Activated CD8-positive, alpha-beta memory T cell treated with anti-CD3 and anti-CD28 coated beads, Interleukin-2, amount 50 U/mL, for 1 hour (primary cell): ENCODE measurements at regions not wholly inside any gene's neighbourhood (a gene's known extent, or its start where the extent isn't known, plus 50 kb on each side); places are given as distances from the start of the nearest gene placed in this dataset.

Experiments used
- DNase-seq: peaks from one replicate; pipeline ENCODE4 v3.0.0-alpha.2; 2020; ENCODE audit errors: extremely low read depth

DNA sequence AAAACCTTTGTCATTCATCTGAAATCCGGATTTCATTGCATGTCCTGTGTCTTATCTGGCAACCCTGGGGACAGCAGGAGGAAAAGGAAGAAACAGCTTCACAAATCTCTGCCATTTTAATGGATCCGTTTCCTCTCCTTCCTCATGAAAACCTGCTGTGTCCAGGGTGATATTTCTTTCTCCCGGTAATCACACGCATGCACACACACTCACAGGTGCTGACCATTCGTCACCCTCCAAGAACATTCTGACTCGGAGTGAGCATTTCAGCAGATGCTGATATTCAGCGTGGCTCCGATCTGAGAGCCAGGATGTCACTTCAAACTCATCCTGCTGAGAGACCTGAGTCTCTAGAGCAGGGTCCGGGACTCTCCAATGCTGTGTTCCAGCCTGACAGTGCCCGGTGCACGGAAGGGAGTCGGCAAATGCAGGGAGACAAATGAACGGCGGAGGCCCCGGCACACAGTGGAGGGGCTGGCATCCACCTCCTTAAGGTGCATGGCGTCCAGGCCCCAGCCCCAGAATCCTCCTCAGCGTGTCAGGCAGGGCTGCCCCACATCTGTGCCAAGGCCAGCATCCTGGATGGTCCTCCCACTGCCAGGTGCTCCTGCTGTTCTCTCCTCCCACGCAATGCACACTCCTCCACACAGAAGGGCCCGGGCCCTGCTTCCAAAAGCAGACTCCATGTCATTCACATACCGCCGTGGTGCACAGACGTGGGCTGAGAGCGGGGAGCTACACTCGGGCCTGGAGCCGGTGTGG is 70.7 kb downstream of the RBFOX3 start:
- DNase-seq = no peak

- DNase-seq = no peak
Measured at GRCh38 chr17:79538291-79538690, 72.6 kb downstream of the RBFOX3 start.

GRCh38 chr17:79537686-79538085 is 73.2 kb downstream of the RBFOX3 start:
- no peak for DNase-seq

- DNase-seq = no peak
Measured at GRCh38 chr17:79537061-79537460, 73.8 kb downstream of the RBFOX3 start.

DNA sequence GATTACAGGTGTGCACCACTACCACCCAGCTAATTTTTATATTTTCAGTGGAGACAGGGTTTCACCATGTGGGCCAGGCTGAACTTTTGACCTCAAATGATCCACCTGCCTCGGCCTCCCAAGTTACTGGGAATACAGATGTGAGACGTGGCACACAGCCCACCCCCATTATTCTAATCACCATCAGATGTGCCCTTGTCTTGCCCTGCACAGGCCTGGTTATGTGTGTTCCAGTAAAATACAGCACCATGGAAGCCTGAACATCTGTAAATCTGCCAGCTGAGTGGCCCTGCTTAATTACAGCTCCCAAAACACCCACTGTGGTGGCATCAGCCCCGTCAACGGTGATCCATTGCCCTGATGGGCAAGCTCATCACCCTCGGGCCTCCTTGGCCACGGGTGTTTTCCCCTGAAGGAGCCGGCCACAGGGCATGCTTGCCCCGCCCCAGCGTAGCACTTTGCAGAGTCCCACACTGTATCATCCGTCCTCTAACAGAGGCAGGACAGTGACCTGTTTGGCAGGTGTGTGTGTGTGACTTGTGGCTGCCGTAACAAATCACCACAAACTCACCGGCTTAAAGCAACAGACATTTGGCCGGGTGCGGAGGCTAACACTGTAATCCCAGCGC is 74.5 kb downstream of the RBFOX3 start:
- no peak for DNase-seq

- DNase-seq = no peak
Measured at GRCh38 chr17:79535728-79536025, 75.2 kb downstream of the RBFOX3 start.

DNA sequence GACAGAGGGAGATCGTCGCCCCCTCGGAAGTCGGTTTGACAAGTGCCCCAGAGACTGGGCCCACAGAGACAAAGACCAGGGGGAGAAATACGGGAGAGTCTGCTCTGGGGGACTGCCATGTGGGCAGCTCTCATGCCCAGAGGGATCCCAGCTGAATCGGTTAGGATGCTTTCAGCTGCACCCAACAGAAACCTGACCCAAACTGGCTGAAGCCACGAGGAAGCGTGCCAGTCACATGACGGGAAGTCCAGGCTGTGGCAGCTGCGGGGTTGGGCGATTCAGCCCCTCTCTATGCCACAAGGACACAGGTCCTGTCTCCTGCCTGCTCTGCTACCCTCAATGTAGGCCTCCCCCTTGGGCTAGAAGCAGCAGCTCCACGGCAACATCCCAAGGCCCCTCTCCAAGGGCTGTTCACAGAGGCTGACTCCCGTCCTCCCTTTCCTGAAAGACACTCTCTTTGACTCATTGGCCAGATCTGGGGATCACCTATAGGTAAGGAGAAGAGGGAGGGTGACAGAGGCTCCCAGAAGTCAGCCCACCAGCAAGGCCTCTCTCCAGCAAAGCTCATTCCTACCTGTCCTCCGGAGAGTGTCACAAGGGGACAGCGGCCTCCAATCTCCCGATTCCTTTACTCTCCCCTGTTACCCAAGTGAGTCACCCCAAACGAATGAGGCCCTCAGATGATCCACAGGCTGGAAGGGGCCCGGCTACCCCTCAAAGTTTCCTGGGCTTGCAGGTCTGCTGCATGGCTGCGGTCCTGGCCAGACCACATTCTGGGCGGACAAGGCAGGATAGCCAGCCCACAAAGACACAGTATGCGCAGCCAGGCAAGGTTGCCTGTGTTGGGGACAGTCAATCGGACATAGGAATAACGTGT is 75.8 kb downstream of the RBFOX3 start:
- no peak for DNase-seq

DNA sequence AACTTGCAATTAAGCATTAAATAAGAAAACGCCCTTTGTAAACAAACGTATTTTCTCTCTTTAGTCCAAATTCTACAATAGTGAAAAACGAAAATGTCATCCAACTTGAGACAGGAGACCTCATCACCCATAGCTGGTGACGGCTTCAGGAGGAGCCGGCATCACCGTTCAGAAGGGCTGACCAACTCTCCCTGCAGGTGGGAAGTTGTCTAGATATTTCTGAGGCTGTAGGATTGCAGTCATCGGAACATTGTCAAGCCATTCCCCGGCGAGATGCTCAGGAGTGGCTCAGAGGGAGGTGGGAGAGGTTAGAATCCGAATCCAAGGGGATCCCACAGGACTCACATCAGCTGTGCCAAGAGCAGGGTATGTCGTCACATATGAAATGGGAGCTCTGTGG is 76.7 kb downstream of the RBFOX3 start:
- no peak for DNase-seq

GRCh38 chr17:79533116-79533515 is 77.7 kb downstream of the RBFOX3 start:
- no peak for DNase-seq

DNA sequence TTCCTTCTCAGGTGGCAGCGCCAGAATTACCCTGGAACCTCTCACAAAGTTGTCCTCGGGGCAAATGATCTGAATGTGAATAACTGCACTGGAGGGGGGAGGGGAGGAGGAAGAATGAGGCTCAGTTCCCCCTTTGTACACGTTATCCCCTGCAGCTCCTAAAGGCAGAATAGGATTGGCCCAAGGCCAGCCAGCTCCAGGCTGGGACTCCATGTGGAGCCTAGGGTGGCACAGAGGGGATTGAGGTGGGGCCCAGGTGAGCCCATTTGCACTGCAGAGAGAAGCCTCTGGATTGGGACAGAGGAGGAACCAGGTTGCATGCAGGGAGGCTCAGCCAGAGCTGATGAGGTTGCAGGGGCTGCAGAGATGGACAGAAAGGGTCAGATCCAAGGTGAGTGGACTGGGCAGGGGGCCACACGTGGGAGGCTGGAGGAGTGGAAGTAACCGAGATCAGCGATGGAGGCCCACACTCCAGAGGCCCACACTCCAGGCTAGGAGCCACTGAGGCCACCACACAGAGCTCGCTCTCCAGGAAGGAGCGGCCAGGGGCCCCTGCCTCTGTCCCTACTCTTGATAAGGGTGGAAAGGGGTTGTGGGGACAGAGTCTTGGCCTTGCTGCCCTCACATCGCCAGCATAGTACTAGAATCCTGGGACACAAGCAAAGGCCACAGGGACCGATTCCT is 78.6 kb downstream of the RBFOX3 start:
- no peak for DNase-seq

DNA sequence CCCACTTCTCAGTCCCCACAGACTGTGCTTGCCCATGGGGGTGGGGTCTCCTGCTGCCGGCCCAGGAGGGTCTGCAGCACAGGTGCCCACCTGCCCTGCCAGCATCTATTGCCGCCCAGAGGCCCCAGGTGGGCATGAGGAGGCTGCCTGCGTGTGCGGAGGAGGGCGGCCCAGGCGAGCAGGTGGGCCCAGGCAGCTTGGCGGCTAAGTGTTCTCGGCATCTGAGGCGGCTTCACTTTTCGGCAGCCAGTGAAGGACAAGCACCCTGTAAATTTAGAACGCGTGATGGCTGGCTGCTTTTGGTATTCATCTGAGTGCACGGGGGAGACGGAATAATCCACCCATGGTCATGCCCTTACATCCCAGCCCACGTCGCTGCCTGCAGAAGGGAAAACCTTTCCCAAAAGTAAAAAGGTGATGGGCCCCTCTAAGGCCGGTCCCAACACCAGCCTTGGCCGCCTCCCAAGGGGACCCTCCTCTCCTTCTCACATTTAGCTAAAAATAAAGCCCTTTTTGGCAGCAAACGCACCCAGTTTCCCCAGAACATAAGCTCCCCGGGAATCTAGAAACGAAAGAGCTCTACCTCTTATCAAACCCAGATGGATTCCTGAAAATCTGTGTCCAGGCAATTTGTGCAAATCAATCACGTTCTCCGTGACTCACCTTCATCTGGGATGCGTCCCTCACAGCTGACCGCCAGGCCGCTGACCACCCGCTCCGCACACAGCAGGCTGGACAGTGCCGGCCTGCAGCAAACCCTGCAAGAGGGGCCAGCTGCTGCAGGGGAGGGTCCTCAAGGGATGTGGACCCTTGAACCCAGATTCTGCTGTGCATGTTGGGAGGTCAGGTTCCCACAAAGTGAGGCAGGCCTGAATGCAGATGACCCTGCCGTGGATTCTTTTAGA is 79.4 kb downstream of the RBFOX3 start:
- no peak for DNase-seq

GRCh38 chr17:79530361-79531105 is 80.3 kb downstream of the RBFOX3 start:
- no peak for DNase-seq

GRCh38 chr17:79529661-79530081 is 81.2 kb downstream of the RBFOX3 start:
- no peak for DNase-seq

GRCh38 chr17:79528592-79529125 is 82.2 kb downstream of the RBFOX3 start:
- no peak for DNase-seq

- no peak for DNase-seq
Measured at GRCh38 chr17:79527306-79527705, 83.5 kb downstream of the RBFOX3 start.

DNA sequence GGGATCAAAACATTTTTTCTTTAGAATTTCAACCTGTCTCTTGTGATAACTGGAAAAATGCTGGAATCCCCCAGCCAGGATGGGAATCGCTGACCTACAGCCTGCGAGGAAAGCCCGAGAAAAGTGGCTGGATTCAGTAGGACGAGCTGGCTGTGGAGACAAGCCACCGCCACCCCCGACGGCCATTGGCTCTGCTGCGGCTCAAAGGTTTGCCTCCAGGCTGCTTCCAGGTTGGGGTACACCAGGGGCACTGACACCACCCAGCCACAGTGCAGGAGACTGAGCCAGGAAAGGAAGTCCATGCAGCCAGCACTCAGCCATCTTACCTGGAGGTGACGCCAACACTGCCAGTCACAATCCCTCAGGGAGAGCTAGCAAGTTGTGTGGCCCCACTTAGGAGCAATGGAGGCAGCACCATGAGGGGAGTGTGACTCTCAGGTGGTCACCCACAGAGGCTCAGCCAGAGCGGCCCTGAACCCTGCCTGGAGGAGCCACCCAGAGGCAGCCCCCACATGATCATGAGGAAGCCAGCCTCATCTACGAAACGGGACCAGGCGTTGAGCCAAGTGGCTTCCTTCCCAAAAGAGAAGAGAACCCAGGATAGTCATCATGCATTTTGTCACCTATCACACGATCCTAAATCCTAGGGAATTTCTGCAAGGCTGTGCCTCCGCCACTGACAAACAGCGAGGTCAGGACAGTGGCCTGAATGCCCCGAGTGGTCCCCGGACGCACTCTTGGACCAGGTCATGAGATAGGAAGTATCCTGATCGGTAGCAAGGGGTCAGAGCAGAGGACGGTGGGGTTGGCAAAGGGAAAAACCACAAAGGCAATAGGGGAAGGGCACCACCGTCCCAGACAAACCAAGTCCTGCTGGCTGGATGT is 84.8 kb downstream of the RBFOX3 start:
- no peak for DNase-seq

GRCh38 chr17:79524213-79525187 is 86.4 kb downstream of the RBFOX3 start:
- DNase-seq = no peak

- no peak for DNase-seq
Measured at GRCh38 chr17:79522414-79522813, 88.4 kb downstream of the RBFOX3 start.
